ENCODE measurements at regions not wholly inside any gene's neighbourhood (a gene's known extent, or its start where the extent isn't known, plus 50 kb on each side); places are given as distances from the start of the nearest gene placed in this dataset.

GRCh38 chrX:42624524-42624923 is 153.4 kb downstream of the PPP1R2C start:
- no peak for TF ChIP-seq CTCF (IDR thresholded peaks at IDR 0.05)
- TF ChIP-seq, protein P1, sequence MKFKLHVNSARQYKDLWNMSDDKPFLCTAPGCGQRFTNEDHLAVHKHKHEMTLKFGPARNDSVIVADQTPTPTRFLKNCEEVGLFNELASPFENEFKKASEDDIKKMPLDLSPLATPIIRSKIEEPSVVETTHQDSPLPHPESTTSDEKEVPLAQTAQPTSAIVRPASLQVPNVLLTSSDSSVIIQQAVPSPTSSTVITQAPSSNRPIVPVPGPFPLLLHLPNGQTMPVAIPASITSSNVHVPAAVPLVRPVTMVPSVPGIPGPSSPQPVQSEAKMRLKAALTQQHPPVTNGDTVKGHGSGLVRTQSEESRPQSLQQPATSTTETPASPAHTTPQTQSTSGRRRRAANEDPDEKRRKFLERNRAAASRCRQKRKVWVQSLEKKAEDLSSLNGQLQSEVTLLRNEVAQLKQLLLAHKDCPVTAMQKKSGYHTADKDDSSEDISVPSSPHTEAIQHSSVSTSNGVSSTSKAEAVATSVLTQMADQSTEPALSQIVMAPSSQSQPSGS (CRISPR knock-in tag; IDR thresholded peaks at IDR 0.05; ENCODE audit: borderline replicate concordance, low read depth) = no peak
- TF ChIP-seq, protein P2, sequence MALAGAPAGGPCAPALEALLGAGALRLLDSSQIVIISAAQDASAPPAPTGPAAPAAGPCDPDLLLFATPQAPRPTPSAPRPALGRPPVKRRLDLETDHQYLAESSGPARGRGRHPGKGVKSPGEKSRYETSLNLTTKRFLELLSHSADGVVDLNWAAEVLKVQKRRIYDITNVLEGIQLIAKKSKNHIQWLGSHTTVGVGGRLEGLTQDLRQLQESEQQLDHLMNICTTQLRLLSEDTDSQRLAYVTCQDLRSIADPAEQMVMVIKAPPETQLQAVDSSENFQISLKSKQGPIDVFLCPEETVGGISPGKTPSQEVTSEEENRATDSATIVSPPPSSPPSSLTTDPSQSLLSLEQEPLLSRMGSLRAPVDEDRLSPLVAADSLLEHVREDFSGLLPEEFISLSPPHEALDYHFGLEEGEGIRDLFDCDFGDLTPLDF (CRISPR knock-in tag; IDR thresholded peaks at IDR 0.05) = no peak
- TF ChIP-seq USF1 (CRISPR knock-in tag; IDR thresholded peaks at IDR 0.05) = no peak
- no peak for TF ChIP-seq CBFB (CRISPR knock-in tag; IDR thresholded peaks at IDR 0.05; ENCODE audit: low read depth)
- TF ChIP-seq NFE2L1 (CRISPR knock-in tag; IDR thresholded peaks at IDR 0.05) = no peak
- TF ChIP-seq ATF3 (CRISPR knock-in tag; conservative IDR thresholded peaks at IDR 0.05) = no peak
- no peak for TF ChIP-seq GABPB1 (CRISPR knock-in tag; IDR thresholded peaks at IDR 0.05)
- TF ChIP-seq ESRRA (CRISPR knock-in tag; IDR thresholded peaks at IDR 0.05; ENCODE audit: borderline replicate concordance) = no peak
- no peak for TF ChIP-seq TP53 (CRISPR knock-in tag; IDR thresholded peaks at IDR 0.05)
- TF ChIP-seq, protein P3, sequence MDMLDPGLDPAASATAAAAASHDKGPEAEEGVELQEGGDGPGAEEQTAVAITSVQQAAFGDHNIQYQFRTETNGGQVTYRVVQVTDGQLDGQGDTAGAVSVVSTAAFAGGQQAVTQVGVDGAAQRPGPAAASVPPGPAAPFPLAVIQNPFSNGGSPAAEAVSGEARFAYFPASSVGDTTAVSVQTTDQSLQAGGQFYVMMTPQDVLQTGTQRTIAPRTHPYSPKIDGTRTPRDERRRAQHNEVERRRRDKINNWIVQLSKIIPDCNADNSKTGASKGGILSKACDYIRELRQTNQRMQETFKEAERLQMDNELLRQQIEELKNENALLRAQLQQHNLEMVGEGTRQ (CRISPR knock-in tag; IDR thresholded peaks at IDR 0.05) = no peak
- TF ChIP-seq JUN (CRISPR knock-in tag; IDR thresholded peaks at IDR 0.05) = no peak
- no peak for TF ChIP-seq ELF4 (CRISPR knock-in tag; IDR thresholded peaks at IDR 0.05; ENCODE audit: low read depth)
- TF ChIP-seq ZNF423 (CRISPR knock-in tag; IDR thresholded peaks at IDR 0.05) = no peak

Data from WTC11 (cell line).